Endometrial microvascular endothelial cells (primary cell): ENCODE measurements at regions not wholly inside any gene's neighbourhood (a gene's known extent, or its start where the extent isn't known, plus 50 kb on each side); places are given as distances from the start of the nearest gene placed in this dataset.

Experiments
- in situ Hi-C: cut with HindIII; loops from 2 replicates; pipeline ENCODE4 v1.10.0; 2017; ENCODE audit warnings: low sequenced_read_pairs, low pct_unique_long_range_greater_than_20kb; ENCODE audit errors: inconsistent ontology term

DNA sequence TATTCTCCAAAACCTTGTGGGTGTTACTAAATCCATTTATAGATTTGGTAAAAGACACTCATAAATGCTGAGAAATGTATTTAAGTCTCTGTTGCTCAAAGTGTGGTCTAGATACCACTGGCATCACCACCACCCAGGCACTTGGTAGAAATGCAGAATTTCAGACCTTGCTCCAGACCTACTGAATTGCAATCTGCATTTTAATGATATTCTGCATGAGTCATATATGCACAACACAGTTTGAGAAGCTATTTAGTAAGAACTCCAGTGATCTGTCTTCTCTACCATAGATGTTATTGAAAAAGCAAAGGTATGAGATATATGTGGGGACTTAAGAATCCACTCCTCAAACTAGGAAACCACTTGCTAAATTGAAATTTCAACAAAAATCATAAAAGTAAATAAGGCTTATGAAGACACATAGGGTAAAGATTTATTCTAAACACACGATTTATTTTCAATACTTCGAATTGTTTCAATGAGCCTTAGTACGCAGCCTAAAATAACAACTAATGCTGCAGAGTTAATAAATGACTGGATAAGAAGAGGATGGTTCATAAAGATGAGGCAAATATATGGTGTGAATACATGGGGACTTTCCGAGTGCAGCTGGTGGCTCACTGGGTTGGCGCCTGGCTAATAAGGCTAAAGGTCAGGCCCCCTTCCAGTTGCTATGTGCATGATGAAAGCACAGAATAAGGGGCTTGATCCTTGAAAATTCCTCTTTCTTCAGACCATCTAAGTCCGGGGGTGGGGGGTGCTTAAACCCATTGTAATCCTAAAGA lies 813.3 kb downstream of the NR2F2 start:
- in situ Hi-C loops = no loop called here

GRCh38 chr15:97144377-97144711 lies 813.8 kb downstream of the NR2F2 start:
- in situ Hi-C loops = no loop called here

GRCh38 chr15:97146929-97147870 lies 813.3 kb upstream of the ARRDC4 start:
- in situ Hi-C loops = no loop called here

DNA sequence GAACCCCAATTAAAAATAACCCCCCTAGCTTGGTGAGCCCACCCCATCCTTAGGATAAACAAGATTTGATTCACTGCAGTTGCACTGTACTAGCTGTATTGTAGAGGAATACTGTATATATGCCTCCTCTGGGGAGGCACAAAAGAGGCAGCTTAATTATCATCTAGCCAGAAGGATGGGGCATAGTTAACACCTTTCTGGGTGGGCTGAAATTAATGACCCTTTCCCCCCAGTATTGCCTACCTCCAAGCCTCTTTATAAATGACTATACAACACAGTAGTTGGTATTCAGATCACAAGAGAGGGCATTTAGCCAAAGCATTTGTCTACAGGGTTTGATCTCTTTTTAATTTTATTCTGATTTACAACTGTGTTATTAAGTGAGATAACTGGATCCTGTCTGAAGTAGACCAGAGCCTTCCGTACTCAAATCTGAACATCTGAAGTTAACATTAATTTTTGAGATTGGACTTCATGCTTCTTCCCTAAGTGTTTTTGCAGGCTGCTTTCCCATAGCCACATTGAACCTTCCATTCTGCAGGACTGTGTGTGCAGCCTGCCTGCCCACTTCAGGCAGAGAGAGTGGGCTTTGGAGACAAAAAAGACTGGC lies 807.0 kb upstream of the ARRDC4 start:
- in situ Hi-C loops = no loop called here

DNA sequence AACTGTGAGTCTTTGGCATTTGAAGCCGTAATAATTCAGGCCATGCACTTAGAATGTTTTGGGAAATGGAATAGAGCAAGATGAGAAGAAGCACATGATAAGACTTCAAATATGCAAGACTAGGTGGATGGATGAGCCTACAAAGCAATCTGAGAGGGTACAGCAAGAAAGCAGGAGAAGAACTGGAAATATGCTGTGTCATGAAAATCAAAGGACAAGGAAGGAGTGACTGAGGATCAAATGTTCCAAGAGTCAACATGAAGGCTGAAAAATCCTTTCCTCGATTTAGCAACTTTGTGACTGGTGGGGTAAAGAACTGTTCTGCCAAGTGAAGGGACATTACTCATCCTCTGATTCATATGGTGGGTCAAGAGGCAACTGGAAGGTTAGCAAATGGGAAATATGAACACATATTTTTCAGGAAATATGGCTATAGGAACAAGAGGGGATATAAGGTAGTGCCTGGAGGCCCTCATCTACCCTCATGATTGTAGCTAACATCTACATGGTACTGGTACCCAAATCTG lies 803.7 kb upstream of the ARRDC4 start:
- in situ Hi-C loops = no loop called here

GRCh38 chr15:97162805-97163495 lies 797.6 kb upstream of the ARRDC4 start:
- in situ Hi-C loops = no loop called here

DNA sequence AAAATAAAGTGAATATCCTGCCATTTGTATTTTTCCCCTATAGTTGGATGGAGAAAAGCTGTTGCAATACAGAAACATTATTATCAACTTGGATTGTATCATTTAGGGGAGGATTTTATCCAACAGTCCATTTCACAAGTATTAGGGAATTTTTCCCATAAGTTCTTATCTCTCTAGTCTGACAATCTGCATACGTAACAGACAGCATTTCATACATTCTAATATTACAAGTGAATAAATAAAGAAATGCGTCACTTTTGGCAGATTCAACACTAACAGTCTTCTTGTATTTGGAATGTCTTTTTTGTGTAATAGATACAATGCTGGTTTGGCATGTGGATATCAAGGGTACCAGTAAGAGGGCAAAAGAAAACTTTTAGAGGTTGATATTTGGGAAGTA lies 795.3 kb upstream of the ARRDC4 start:
- in situ Hi-C loops = no loop called here

- in situ Hi-C loops = no loop called here
Measured at GRCh38 chr15:97168704-97169475, 791.6 kb upstream of the ARRDC4 start.

- in situ Hi-C loops = no loop called here
Measured at GRCh38 chr15:97171556-97171955, 788.9 kb upstream of the ARRDC4 start.

GRCh38 chr15:97174886-97175540 lies 785.5 kb upstream of the ARRDC4 start:
- in situ Hi-C loops = no loop called here

DNA sequence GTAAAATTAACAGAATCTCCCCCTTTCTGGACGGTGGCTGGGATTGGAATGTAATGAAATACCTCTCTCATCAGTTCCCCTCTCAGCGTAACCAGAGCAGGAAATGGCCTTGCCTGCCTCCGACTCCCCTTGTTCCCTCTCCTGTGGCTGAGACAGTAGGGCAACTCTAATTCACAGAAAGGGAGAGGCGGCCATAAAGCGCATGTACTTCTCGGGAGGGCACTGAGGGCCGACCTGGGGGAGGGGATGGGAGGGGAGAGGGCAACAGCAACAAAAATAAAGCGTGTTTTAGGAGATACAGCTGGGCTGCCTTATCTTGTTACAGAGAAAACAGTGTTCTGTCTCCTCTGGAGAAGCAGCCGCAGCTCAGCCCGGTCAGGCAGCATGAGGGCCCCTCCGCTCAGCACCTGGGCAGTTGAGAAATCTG lies 783.3 kb upstream of the ARRDC4 start:
- in situ Hi-C loops = no loop called here

- in situ Hi-C loops = no loop called here
Measured at GRCh38 chr15:97182581-97182980, 777.9 kb upstream of the ARRDC4 start.

GRCh38 chr15:97189162-97189780 lies 771.2 kb upstream of the ARRDC4 start:
- in situ Hi-C loops = no loop called here

GRCh38 chr15:97194750-97195149 lies 765.8 kb upstream of the ARRDC4 start:
- in situ Hi-C loops = no loop called here

DNA sequence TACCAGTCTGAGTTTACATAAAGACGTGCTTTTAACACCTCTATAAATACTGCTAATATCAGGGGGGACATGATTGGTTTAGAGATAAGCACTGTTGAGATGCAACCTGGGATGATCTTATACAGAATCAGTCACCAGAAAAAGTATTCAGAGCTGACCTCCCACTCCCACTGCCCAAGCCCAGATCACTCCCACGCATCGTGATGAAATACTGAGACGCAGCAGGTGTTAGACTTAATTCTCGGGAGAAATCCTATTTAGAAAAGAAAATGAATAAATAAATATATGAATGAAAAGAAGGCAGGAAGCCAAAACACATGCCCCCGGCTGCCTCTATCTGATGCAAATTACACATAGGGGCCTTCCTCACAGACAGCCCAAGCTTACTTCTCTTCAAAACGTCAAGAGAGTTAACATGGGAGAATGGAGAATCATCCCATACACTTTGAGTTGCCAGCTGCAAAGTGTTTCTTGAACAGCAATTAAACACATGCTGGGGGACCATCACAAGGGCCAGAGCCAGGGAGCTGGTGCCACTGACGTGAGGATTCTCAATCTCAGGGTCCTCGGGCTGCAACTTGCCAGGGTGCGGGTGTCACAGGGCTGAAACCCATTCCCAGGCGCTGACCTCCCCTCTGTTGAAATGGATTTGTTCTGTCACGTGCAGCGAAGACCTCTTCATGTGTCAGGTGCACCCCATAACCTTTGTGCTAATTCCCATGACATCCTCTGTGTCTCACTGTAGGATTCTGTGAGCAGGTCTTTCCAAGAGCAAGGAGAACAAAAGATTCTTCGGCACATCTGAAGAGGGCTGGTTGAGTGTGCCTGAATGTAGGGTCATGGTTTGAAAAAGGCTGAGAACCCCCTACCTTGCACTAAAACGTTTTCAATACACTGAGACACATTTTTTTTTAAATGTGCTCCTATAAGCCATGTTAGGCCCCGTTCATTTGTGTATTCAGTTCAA lies 764.2 kb upstream of the ARRDC4 start:
- in situ Hi-C loops = no loop called here

DNA sequence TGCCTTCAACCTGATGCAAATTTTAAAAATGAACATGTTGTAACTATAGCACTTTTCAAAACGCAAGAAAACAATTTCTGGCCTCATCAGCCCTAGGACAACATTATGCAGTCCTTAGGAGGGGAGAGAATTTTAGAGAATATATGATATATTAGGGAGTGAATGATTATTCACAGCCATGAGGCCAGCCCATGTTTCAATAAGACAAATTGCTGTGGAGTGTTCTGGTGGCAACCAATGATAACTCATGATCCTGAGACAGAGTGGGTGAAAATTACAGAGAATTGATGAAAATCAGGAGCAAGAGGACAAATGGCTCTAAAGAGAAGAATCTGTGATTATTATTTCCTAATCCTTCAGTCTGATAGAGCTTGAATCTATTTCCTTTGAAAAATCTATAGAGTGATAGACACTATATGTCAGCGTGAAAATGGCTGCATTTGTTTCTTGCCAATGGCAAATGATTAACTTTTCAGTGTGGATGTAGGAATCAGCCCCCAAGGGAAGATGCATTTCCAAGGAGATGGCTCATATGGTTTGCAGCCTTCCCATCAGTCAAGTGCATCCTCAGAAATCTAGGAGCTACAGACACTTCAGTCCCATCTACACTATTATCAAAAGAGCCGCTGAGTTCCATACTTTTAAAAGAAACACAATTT lies 761.0 kb upstream of the ARRDC4 start:
- in situ Hi-C loops = no loop called here
